K562 (cell line): ENCODE measurements at regions not wholly inside any gene's neighbourhood (a gene's known extent, or its start where the extent isn't known, plus 50 kb on each side); places are given as distances from the start of the nearest gene placed in this dataset.

Source experiments
- ATAC-seq: fragments of 200-7000 bp; cut with Tn5 transposase; 3 replicates; pipeline ENCODE4 v1.9.1; 2020; ENCODE audit warnings: moderate library complexity
- BruUV-seq: library from RNA; stranded (reverse); fragments of 400-500 nt; replicated peaks from 2 replicates; lab custom pipeline; 2021; lab: Mats Ljungman, UMichigan
- CTCF ChIA-PET: fragments of 300-600 bp; formaldehyde crosslinking; extraction: SDS; loops from one replicate; lab custom pipeline; 2021; ENCODE audit warnings: low intra/inter-chr PET ratio; lab: Yijun Ruan, JAX
- POLR2A ChIA-PET: fragments of 300-600, 350-650 bp; sonication (Branson Sonifier 250); formaldehyde crosslinking; extraction: SDS; loops from one replicate; lab custom pipeline; 2021; ENCODE audit warnings: antibody characterized with exemption, inconsistent platforms; lab: Yijun Ruan, JAX
- DNase-seq, 4 experiments: peaks; one replicate each; pipeline versions ENCODE4 v3.0.0 to v3.0.0-alpha.2; 2011 to 2018; ENCODE audit warnings: low spot score in 3 of 4, mixed read lengths in 3 of 4; ENCODE audit errors: extremely low read depth in 1 of 4
- FAIRE-seq: peaks from 2 replicates; lab custom pipeline; 2011; peaks lifted over from hg19 to GRCh38; lab: Jason Lieb, UNC
- H2AFZ ChIP-seq: 2 replicates; pipeline ENCODE4 v1.6.0; 2011; ENCODE audit warnings: low read depth, low read length, control low read depth, inconsistent platforms
- H3K27ac ChIP-seq: fragments of 200-600 bp; 3 replicates; pipeline ENCODE4 v1.8.0; 2011; ENCODE audit warnings: low read depth, mild to moderate bottlenecking, control low read depth, inconsistent platforms, low read length, moderate library complexity, mixed read lengths; ENCODE audit errors: extremely low read depth
- H3K27me3 ChIP-seq, 2 experiments: fragments of 300-600 bp in 1 of 2; 2 replicates in 1 of 2; 3 replicates in 1 of 2; pipeline versions ENCODE4 v1.6.0 to v1.8.0; 2011; ENCODE audit warnings: inconsistent platforms in 2 of 2, low read length in 2 of 2, mild to moderate bottlenecking in 1 of 2, mixed read lengths in 1 of 2, moderate library complexity in 1 of 2; ENCODE audit not compliant: control insufficient read depth in 2 of 2, insufficient read depth in 2 of 2
- H3K36me3 ChIP-seq: fragments of 300-600 bp; 3 replicates; pipeline ENCODE4 v1.8.0; 2011; ENCODE audit warnings: mild to moderate bottlenecking, low read length, inconsistent platforms; ENCODE audit not compliant: control insufficient read depth, insufficient read depth
- H3K4me1 ChIP-seq, 2 experiments: fragments of 200-600 bp in 1 of 2; replicated peaks in 1 of 2; 2 replicates in 1 of 2; 3 replicates in 1 of 2; pipeline versions ENCODE4 v1.5.1 to v1.8.0; 2011; ENCODE audit warnings: inconsistent platforms in 2 of 2, low read length in 2 of 2, mild to moderate bottlenecking in 1 of 2, mixed read lengths in 1 of 2, moderate library complexity in 1 of 2; ENCODE audit not compliant: control insufficient read depth in 2 of 2, insufficient read depth in 2 of 2
- H3K4me2 ChIP-seq: 2 replicates; pipeline ENCODE4 v1.6.1; 2011; ENCODE audit warnings: low read length, control low read depth, inconsistent platforms, mixed read lengths; ENCODE audit not compliant: insufficient read depth
- H3K4me3 ChIP-seq: fragments of 200-600 bp; sonication (generic), shearing (Covaris generic); 2 replicates; pipeline ENCODE4 v1.5.1; 2016; ENCODE audit warnings: control low read depth, inconsistent platforms
- H3K79me2 ChIP-seq: fragments of 200-600 bp; 3 replicates; pipeline ENCODE4 v1.8.0; 2011; ENCODE audit warnings: low read length, inconsistent platforms; ENCODE audit not compliant: control insufficient read depth, insufficient read depth
- H3K9ac ChIP-seq, 2 experiments: 2 replicates each; pipeline versions ENCODE4 v1.6.0 to v1.6.1; 2011; ENCODE audit warnings: low read depth in 2 of 2, low read length in 2 of 2, control low read depth in 1 of 2, inconsistent platforms in 1 of 2, mild to moderate bottlenecking in 1 of 2, mixed read lengths in 1 of 2; ENCODE audit not compliant: insufficient read depth in 1 of 2
- H3K9me1 ChIP-seq: one replicate; pipeline ENCODE4 v1.6.0; 2011; ENCODE audit warnings: inconsistent platforms, mild to moderate bottlenecking, low read length, moderate library complexity; ENCODE audit not compliant: control insufficient read depth, insufficient read depth
- H3K9me3 ChIP-seq: replicated peaks from 2 replicates; pipeline ENCODE4 v1.5.1; 2011; ENCODE audit warnings: low read depth, low read length, inconsistent platforms; ENCODE audit not compliant: control insufficient read depth, insufficient read depth
- H4K20me1 ChIP-seq: replicated peaks from 2 replicates; pipeline ENCODE4 v1.6.1; 2011; ENCODE audit warnings: low read length, inconsistent platforms, mixed read lengths; ENCODE audit not compliant: control insufficient read depth, insufficient read depth
- ARNT ChIP-seq, 2 experiments: fragments of 450-650 bp; IDR thresholded peaks; 2 replicates each; pipeline ENCODE4 v1.6.1; 2016; ENCODE audit warnings: mild to moderate bottlenecking in 1 of 2
- MCM2 ChIP-seq: fragments of 450-650 bp; IDR thresholded peaks from 2 replicates; pipeline ENCODE4 v1.6.1; 2017; ENCODE audit warnings: low read depth, mild to moderate bottlenecking
- MEF2D ChIP-seq: conservative IDR thresholded peaks from 2 replicates; pipeline ENCODE4 v1.6.1; 2016; ENCODE audit warnings: low read depth, missing genetic modification characterization, missing compliant biosample characterization
- OTX1 ChIP-seq: fragments of 450-650 bp; formaldehyde crosslinking; IDR thresholded peaks from 2 replicates; pipeline ENCODE4 v1.4.0; 2022; ENCODE audit warnings: mild to moderate bottlenecking
- RAD21 ChIP-seq, 2 experiments: fragments of 250-450 bp in 1 of 2; fragments of 450-650 bp in 1 of 2; sonication (Bioruptor Pico) in 1 of 2; formaldehyde crosslinking in 1 of 2; IDR thresholded peaks in 1 of 2; conservative IDR thresholded peaks in 1 of 2; 2 replicates each; pipeline versions ENCODE4 v1.4.0 to v1.8.0; 2020 to 2022; ENCODE audit warnings: mild to moderate bottlenecking in 2 of 2, moderate library complexity in 1 of 2
- SP1 ChIP-seq: sonication (generic); formaldehyde crosslinking; IDR thresholded peaks from 2 replicates; pipeline ENCODE4 v1.8.1; 2022; ENCODE audit warnings: mild to moderate bottlenecking, missing genetic modification reagents
- SRSF3 ChIP-seq: fragments of 200-400 bp; formaldehyde crosslinking; IDR thresholded peaks from 2 replicates; pipeline ENCODE4 v1.6.1; 2016; ENCODE audit warnings: mild to moderate bottlenecking, low read length, moderate library complexity; ENCODE audit not compliant: insufficient read depth
- TOE1 ChIP-seq, 2 experiments: fragments of 450-650 bp in 1 of 2; sonication (generic) in 1 of 2; formaldehyde crosslinking in 1 of 2; IDR thresholded peaks; 2 replicates each; pipeline versions ENCODE4 v1.7.1 to v1.8.0; 2016 to 2022; ENCODE audit warnings: borderline replicate concordance in 2 of 2, mild to moderate bottlenecking in 2 of 2, antibody characterized with exemption in 1 of 2, inconsistent platforms in 1 of 2, low read depth in 1 of 2, missing genetic modification reagents in 1 of 2, moderate library complexity in 1 of 2
- ZBTB1 ChIP-seq: sonication (generic); formaldehyde crosslinking; IDR thresholded peaks from 2 replicates; pipeline ENCODE4 v1.8.1; 2023; ENCODE audit warnings: missing genetic modification reagents, low read depth, mild to moderate bottlenecking, borderline replicate concordance
- ZNF140 ChIP-seq: fragments of 250-450 bp; sonication (Bioruptor Pico); IDR thresholded peaks from 2 replicates; pipeline ENCODE4 v1.8.0; 2021; ENCODE audit warnings: moderate library complexity, mild to moderate bottlenecking, inconsistent platforms
- ZNF41 ChIP-seq: fragments of 250-450 bp; sonication (Bioruptor Pico); conservative IDR thresholded peaks from 2 replicates; pipeline ENCODE4 v1.4.0; 2020; ENCODE audit warnings: mild to moderate bottlenecking
- WGBS: fragments of 100-300 bp; shearing (Covaris generic); methylation state at CpG from one replicate; pipeline ENCODE4 v1.1.6; 2016; ENCODE audit warnings: low coverage, mixed read lengths; ENCODE audit not compliant: insufficient coverage; ENCODE audit errors: missing lambda C conversion rate; 5-methylcytosine and 5-hydroxymethylcytosine counted together
- in situ Hi-C: fragments of 300-500 bp; cut with MboI; formaldehyde crosslinking; loops from 4 replicates; pipeline ENCODE4 v1.15.0; 2018; ENCODE audit warnings: inconsistent platforms, mixed read lengths
- intact Hi-C: fragments of 100-400 bp; cut with micrococcal nuclease; formaldehyde crosslinking; loops from 2 replicates; pipeline ENCODE4 v1.14.2; 2022
- TF ChIP-seq, protein P1 (sequence below), 2 experiments: fragments of 450-650 bp; conservative IDR thresholded peaks; 2 replicates each; pipeline ENCODE4 v1.6.1; 2017; ENCODE audit warnings: mild to moderate bottlenecking in 2 of 2, moderate library complexity in 2 of 2
- TF ChIP-seq, protein P2 (sequence below): sonication (generic); formaldehyde crosslinking; IDR thresholded peaks from 2 replicates; pipeline ENCODE4 v1.8.0; 2022; ENCODE audit warnings: mild to moderate bottlenecking, missing genetic modification reagents
- TF ChIP-seq, protein P3 (sequence below), 2 experiments: fragments of 450-650 bp; IDR thresholded peaks; 2 replicates each; pipeline ENCODE4 v1.6.1; 2016

- peak overlapping the region; percentile 90 for H3K27ac ChIP-seq
- peak overlapping the region; percentile 95 for H2AFZ ChIP-seq
- peak; percentile 64 for FAIRE-seq
- H3K9me1 ChIP-seq: no peaks in the 10 kb centered on the region
- intact Hi-C loops (loop anchor here (1.0 to 10.0 kb wide), 6 partner anchors 71 to 1372 kb away; partner anchors contain the start of gene TFB1M), in situ Hi-C loops (no loop called here)
- peak overlapping the region; percentile 88 to 96 for H3K9ac ChIP-seq
- BruUV-seq: no TSS peak
- H3K27me3 ChIP-seq: peaks cover 3 to 4% of the 10 kb centered on the region in 2 experiments; a peak in 2 of 5 replicates
- H3K4me1 ChIP-seq: peaks cover 7 to 16% of the 10 kb centered on the region in 2 experiments; a peak in 4 of 5 replicates
- POLR2A ChIA-PET: interaction anchor here (0.6 to 1.3 kb wide), 9 partner anchors 38 to 650 kb away, joined by 3 read pairs; no protein-coding TSS in a partner anchor
- 2% methylated on average over 15 of the region's 15 CpGs for WGBS
- CTCF ChIA-PET: interaction anchor here (0.6 to 0.7 kb wide), 3 partner anchors 87 to 501 kb away, joined by 3 read pairs; no protein-coding TSS in a partner anchor
- H3K4me2 ChIP-seq: peak overlapping the region; percentile 89
- peak; percentile 58 for ATAC-seq
- H3K79me2 ChIP-seq: no peaks in the 10 kb centered on the region
- no peaks in the 10 kb centered on the region for H3K9me3 ChIP-seq
- peak overlapping the region; percentile 75 for H3K4me3 ChIP-seq
- peak; percentile 41 to 77 (median 72) for DNase-seq
- no peaks in the 10 kb centered on the region for H3K36me3 ChIP-seq
- no peaks in the 10 kb centered on the region for H4K20me1 ChIP-seq
- TF ChIP-seq RAD21 (CRISPR knock-in tag; conservative IDR thresholded peaks at IDR 0.05 in 1 of 2, IDR thresholded peaks at IDR 0.05 in 1 of 2) (peak in 1 of 2 experiments; percentile 51; a peak in 3 of 4 replicates), TOE1 (IDR thresholded peaks at IDR 0.05; ENCODE audit: borderline replicate concordance) (0 out of 2 replicates have a peak, but pooled peaks have one; percentile 11), TOE1 (CRISPR knock-in tag; IDR thresholded peaks at IDR 0.05; ENCODE audit: borderline replicate concordance, low read depth) (no peak), OTX1 (peak; percentile 91), MCM2 (no peak), SP1 (CRISPR knock-in tag) (no peak), ZBTB1 (CRISPR knock-in tag) (no peak), ZNF41 (no peak), SRSF3 (no peak), ZNF140 (CRISPR knock-in tag) (no peak), ARNT (IDR thresholded peaks at IDR 0.05) (peak in 1 of 2 experiments; percentile 69; a peak in 2 of 4 replicates), MEF2D (tag) (0 out of 2 replicates have a peak, but pooled peaks have one; percentile 12)
- TF ChIP-seq, protein P1, sequence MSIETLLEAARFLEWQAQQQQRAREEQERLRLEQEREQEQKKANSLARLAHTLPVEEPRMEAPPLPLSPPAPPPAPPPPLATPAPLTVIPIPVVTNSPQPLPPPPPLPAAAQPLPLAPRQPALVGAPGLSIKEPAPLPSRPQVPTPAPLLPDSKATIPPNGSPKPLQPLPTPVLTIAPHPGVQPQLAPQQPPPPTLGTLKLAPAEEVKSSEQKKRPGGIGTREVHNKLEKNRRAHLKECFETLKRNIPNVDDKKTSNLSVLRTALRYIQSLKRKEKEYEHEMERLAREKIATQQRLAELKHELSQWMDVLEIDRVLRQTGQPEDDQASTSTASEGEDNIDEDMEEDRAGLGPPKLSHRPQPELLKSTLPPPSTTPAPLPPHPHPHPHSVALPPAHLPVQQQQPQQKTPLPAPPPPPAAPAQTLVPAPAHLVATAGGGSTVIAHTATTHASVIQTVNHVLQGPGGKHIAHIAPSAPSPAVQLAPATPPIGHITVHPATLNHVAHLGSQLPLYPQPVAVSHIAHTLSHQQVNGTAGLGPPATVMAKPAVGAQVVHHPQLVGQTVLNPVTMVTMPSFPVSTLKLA (conservative IDR thresholded peaks at IDR 0.05): 0 out of 4 replicates have a peak, but pooled peaks of 1 of the 2 experiments have one; percentile 19
- TF ChIP-seq, protein P2, sequence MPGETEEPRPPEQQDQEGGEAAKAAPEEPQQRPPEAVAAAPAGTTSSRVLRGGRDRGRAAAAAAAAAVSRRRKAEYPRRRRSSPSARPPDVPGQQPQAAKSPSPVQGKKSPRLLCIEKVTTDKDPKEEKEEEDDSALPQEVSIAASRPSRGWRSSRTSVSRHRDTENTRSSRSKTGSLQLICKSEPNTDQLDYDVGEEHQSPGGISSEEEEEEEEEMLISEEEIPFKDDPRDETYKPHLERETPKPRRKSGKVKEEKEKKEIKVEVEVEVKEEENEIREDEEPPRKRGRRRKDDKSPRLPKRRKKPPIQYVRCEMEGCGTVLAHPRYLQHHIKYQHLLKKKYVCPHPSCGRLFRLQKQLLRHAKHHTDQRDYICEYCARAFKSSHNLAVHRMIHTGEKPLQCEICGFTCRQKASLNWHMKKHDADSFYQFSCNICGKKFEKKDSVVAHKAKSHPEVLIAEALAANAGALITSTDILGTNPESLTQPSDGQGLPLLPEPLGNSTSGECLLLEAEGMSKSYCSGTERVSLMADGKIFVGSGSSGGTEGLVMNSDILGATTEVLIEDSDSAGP: peak; percentile 85
- TF ChIP-seq, protein P3, sequence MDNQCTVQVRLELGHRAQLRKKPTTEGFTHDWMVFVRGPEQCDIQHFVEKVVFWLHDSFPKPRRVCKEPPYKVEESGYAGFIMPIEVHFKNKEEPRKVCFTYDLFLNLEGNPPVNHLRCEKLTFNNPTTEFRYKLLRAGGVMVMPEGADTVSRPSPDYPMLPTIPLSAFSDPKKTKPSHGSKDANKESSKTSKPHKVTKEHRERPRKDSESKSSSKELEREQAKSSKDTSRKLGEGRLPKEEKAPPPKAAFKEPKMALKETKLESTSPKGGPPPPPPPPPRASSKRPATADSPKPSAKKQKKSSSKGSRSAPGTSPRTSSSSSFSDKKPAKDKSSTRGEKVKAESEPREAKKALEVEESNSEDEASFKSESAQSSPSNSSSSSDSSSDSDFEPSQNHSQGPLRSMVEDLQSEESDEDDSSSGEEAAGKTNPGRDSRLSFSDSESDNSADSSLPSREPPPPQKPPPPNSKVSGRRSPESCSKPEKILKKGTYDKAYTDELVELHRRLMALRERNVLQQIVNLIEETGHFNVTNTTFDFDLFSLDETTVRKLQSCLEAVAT (IDR thresholded peaks at IDR 0.05): peak; percentile 26 to 69; a peak in 1 of 4 replicates
These were observed 90.7 kb upstream of the ARID1B start for GRCh38 chr6:156686301-156686994.
